H1 (cell line): ENCODE measurements at regions not wholly inside any gene's neighbourhood (a gene's known extent, or its start where the extent isn't known, plus 50 kb on each side); places are given as distances from the start of the nearest gene placed in this dataset.

Experiments used
- BACH1 ChIP-seq: IDR thresholded peaks from 2 replicates; pipeline ENCODE4 v1.6.1; 2012; ENCODE audit warnings: low read length, improper control_type of control experiment
- NRF1 ChIP-seq: IDR thresholded peaks from 2 replicates; pipeline ENCODE4 v1.6.1; 2011; ENCODE audit warnings: mild to moderate bottlenecking, low read depth, low read length, improper control_type of control experiment
- TF ChIP-seq, protein P1 (sequence below): fragments of 300-600 bp; sonication (generic); IDR thresholded peaks from 2 replicates; pipeline ENCODE4 v1.7.1; 2012; ENCODE audit warnings: low read length, moderate library complexity, mild to moderate bottlenecking, inconsistent platforms; ENCODE audit not compliant: insufficient replicate concordance

DNA sequence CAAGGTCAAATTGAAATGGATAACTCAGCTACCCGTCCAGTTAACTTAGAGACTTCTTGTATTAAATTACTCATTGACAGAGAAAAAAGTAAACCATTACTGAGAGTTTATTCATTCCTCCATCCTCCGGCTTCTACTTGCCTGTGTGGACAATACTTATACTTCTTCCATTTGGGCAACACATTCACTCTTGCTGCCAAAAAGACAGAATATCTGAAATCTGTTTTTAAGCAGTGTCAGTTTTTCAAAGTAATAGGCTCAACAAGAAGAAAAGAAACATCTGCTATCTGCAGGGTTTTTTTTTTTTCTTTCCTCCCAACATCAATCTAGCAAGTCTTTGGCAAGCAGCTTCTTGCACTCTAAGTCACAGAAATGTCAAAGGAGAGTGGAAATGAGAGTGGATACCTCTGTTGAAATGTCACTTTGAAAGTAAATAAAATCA, 1142.8 kb downstream of the PCDH9 start (continued):
- TF ChIP-seq, protein P1, sequence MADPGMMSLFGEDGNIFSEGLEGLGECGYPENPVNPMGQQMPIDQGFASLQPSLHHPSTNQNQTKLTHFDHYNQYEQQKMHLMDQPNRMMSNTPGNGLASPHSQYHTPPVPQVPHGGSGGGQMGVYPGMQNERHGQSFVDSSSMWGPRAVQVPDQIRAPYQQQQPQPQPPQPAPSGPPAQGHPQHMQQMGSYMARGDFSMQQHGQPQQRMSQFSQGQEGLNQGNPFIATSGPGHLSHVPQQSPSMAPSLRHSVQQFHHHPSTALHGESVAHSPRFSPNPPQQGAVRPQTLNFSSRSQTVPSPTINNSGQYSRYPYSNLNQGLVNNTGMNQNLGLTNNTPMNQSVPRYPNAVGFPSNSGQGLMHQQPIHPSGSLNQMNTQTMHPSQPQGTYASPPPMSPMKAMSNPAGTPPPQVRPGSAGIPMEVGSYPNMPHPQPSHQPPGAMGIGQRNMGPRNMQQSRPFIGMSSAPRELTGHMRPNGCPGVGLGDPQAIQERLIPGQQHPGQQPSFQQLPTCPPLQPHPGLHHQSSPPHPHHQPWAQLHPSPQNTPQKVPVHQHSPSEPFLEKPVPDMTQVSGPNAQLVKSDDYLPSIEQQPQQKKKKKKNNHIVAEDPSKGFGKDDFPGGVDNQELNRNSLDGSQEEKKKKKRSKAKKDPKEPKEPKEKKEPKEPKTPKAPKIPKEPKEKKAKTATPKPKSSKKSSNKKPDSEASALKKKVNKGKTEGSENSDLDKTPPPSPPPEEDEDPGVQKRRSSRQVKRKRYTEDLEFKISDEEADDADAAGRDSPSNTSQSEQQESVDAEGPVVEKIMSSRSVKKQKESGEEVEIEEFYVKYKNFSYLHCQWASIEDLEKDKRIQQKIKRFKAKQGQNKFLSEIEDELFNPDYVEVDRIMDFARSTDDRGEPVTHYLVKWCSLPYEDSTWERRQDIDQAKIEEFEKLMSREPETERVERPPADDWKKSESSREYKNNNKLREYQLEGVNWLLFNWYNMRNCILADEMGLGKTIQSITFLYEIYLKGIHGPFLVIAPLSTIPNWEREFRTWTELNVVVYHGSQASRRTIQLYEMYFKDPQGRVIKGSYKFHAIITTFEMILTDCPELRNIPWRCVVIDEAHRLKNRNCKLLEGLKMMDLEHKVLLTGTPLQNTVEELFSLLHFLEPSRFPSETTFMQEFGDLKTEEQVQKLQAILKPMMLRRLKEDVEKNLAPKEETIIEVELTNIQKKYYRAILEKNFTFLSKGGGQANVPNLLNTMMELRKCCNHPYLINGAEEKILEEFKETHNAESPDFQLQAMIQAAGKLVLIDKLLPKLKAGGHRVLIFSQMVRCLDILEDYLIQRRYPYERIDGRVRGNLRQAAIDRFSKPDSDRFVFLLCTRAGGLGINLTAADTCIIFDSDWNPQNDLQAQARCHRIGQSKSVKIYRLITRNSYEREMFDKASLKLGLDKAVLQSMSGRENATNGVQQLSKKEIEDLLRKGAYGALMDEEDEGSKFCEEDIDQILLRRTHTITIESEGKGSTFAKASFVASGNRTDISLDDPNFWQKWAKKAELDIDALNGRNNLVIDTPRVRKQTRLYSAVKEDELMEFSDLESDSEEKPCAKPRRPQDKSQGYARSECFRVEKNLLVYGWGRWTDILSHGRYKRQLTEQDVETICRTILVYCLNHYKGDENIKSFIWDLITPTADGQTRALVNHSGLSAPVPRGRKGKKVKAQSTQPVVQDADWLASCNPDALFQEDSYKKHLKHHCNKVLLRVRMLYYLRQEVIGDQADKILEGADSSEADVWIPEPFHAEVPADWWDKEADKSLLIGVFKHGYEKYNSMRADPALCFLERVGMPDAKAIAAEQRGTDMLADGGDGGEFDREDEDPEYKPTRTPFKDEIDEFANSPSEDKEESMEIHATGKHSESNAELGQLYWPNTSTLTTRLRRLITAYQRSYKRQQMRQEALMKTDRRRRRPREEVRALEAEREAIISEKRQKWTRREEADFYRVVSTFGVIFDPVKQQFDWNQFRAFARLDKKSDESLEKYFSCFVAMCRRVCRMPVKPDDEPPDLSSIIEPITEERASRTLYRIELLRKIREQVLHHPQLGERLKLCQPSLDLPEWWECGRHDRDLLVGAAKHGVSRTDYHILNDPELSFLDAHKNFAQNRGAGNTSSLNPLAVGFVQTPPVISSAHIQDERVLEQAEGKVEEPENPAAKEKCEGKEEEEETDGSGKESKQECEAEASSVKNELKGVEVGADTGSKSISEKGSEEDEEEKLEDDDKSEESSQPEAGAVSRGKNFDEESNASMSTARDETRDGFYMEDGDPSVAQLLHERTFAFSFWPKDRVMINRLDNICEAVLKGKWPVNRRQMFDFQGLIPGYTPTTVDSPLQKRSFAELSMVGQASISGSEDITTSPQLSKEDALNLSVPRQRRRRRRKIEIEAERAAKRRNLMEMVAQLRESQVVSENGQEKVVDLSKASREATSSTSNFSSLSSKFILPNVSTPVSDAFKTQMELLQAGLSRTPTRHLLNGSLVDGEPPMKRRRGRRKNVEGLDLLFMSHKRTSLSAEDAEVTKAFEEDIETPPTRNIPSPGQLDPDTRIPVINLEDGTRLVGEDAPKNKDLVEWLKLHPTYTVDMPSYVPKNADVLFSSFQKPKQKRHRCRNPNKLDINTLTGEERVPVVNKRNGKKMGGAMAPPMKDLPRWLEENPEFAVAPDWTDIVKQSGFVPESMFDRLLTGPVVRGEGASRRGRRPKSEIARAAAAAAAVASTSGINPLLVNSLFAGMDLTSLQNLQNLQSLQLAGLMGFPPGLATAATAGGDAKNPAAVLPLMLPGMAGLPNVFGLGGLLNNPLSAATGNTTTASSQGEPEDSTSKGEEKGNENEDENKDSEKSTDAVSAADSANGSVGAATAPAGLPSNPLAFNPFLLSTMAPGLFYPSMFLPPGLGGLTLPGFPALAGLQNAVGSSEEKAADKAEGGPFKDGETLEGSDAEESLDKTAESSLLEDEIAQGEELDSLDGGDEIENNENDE, result no peak
- TF ChIP-seq NRF1 (no peak), BACH1 (no peak)
- TF ChIP-seq, all 59 proteins: peak for 0
